Right lobe of liver (tissue), 4 donors: ENCODE measurements at regions not wholly inside any gene's neighbourhood (a gene's known extent, or its start where the extent isn't known, plus 50 kb on each side); places are given as distances from the start of the nearest gene placed in this dataset.

Experiments
- POLR2A ChIP-seq: fragments of 450-650 bp; IDR thresholded peaks from one replicate; pipeline ENCODE4 v1.6.1; 2017; ENCODE audit warnings: antibody characterized with exemption, mild to moderate bottlenecking
- TF ChIP-seq, protein P1 (sequence below), 4 donors: fragments of 200-600 bp in 3 of 4; fragments of 450-650 bp in 1 of 4; IDR thresholded peaks; one replicate each; pipeline versions ENCODE4 v1.5.1 to v1.8.0; 2016 to 2022; ENCODE audit warnings: antibody characterized with exemption in 4 of 4, mild to moderate bottlenecking in 2 of 4
- donor health status: DM: no; HTN: no; CAD: no.
- donor health status: DM: no; HTN: no; CAD: no.
- donor health status: DM: no; HTN: yes; CAD: no.

DNA sequence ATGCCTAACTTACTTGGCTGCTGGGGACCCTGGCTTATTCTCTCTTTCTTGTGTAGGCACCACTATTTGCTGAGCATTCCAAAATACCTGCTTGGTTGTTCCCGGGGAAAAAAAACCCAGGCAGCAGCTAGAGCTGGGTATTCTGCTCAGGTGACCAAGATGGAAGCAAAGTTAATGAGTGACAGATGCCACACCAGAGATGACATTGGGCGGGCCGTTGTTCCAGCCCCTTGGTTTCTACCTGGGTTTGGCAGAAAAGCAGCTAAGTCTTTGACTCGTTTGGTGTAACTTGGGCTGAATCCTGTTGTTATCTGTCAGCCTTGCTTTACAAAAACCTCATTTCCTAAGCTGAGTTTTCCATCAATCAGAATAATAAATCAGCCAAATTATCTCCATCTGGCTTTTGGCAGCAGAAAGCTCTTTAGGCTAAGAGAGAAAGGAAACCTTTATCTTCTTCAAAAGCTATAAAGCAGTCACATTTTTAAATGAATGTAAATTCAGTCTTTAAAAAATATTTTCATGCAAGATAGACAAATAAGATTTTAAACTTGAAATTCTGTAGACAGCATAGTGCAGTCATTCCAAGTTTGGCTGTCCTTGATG is 202.0 kb upstream of the GMDS start:
- TF ChIP-seq, protein P1, sequence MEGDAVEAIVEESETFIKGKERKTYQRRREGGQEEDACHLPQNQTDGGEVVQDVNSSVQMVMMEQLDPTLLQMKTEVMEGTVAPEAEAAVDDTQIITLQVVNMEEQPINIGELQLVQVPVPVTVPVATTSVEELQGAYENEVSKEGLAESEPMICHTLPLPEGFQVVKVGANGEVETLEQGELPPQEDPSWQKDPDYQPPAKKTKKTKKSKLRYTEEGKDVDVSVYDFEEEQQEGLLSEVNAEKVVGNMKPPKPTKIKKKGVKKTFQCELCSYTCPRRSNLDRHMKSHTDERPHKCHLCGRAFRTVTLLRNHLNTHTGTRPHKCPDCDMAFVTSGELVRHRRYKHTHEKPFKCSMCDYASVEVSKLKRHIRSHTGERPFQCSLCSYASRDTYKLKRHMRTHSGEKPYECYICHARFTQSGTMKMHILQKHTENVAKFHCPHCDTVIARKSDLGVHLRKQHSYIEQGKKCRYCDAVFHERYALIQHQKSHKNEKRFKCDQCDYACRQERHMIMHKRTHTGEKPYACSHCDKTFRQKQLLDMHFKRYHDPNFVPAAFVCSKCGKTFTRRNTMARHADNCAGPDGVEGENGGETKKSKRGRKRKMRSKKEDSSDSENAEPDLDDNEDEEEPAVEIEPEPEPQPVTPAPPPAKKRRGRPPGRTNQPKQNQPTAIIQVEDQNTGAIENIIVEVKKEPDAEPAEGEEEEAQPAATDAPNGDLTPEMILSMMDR (IDR thresholded peaks at IDR 0.05): no peak
- TF ChIP-seq POLR2A: no peak
